ENCODE measurements at regions not wholly inside any gene's neighbourhood (a gene's known extent, or its start where the extent isn't known, plus 50 kb on each side); places are given as distances from the start of the nearest gene placed in this dataset.

GRCh38 chr13:99876651-99877050, 94.9 kb downstream of the ZIC5 start:
- no peak overlapping the region for H3K27ac ChIP-seq
- no peaks in the 10 kb centered on the region for H3K27me3 ChIP-seq
- no peaks in the 10 kb centered on the region for H3K9me3 ChIP-seq
- no peaks in the 10 kb centered on the region for H3K4me1 ChIP-seq (ENCODE audit: insufficient read depth)
- intact Hi-C loops (cut with DNase I): no loop called here
- 88 to 92% (median 91%) methylated on average over 5 of the region's 5 CpGs for WGBS, 3 donors
- DNase-seq: no peak
- H3K36me3 ChIP-seq: no peaks in the 10 kb centered on the region
- H3K4me3 ChIP-seq: no peak overlapping the region
- TF ChIP-seq CTCF (IDR thresholded peaks at IDR 0.05) (no peak), POLR2A (IDR thresholded peaks at IDR 0.05) (no peak), EP300 (IDR thresholded peaks at IDR 0.05) (no peak)

GRCh38 chr13:99875391-99875790, 96.2 kb downstream of the ZIC5 start:
- DNase-seq: no peak
- Histone ChIP-seq H3K27ac (no peak overlapping the region), H3K9me3 (no peaks in the 10 kb centered on the region), H3K4me3 (no peak overlapping the region), H3K36me3 (no peaks in the 10 kb centered on the region), H3K4me1 (ENCODE audit: insufficient read depth) (no peaks in the 10 kb centered on the region), H3K27me3 (no peaks in the 10 kb centered on the region)
- no peak for TF ChIP-seq CTCF (IDR thresholded peaks at IDR 0.05)
- TF ChIP-seq POLR2A (IDR thresholded peaks at IDR 0.05): no peak
- TF ChIP-seq EP300 (IDR thresholded peaks at IDR 0.05): no peak
- intact Hi-C loops (cut with DNase I): no loop called here
- 76 to 80% (median 80%) methylated on average over 6 of the region's 6 CpGs for WGBS, 3 donors

- Histone ChIP-seq H3K36me3 (no peaks in the 10 kb centered on the region), H3K4me3 (no peak overlapping the region), H3K27ac (no peak overlapping the region), H3K4me1 (ENCODE audit: insufficient read depth) (no peaks in the 10 kb centered on the region), H3K9me3 (no peaks in the 10 kb centered on the region), H3K27me3 (no peaks in the 10 kb centered on the region)
- intact Hi-C loops (cut with DNase I): no loop called here
- TF ChIP-seq CTCF (IDR thresholded peaks at IDR 0.05): no peak
- TF ChIP-seq POLR2A (IDR thresholded peaks at IDR 0.05): no peak
- no peak for TF ChIP-seq EP300 (IDR thresholded peaks at IDR 0.05)
- WGBS, 3 donors: 63 to 68% (median 67%) methylated on average over 3 of the region's 3 CpGs
- DNase-seq: no peak
Observed at GRCh38 chr13:99873832-99874430, 97.6 kb downstream of the ZIC5 start.

- intact Hi-C loops (cut with DNase I): no loop called here
- WGBS, 3 donors: 90 to 98% (median 94%) methylated on average over 2 of the region's 2 CpGs
Observed at GRCh38 chr13:99873141-99873540, 98.4 kb downstream of the ZIC5 start.

More at GRCh38 chr13:99873141-99873540, 98.4 kb downstream of the ZIC5 start:
- Histone ChIP-seq H3K9me3 (no peaks in the 10 kb centered on the region), H3K27ac (no peak overlapping the region), H3K36me3 (no peaks in the 10 kb centered on the region), H3K4me1 (ENCODE audit: insufficient read depth) (no peaks in the 10 kb centered on the region), H3K27me3 (no peaks in the 10 kb centered on the region), H3K4me3 (no peak overlapping the region)
- no peak for TF ChIP-seq POLR2A (IDR thresholded peaks at IDR 0.05)
- TF ChIP-seq EP300 (IDR thresholded peaks at IDR 0.05): no peak
- TF ChIP-seq CTCF (IDR thresholded peaks at IDR 0.05): no peak
- DNase-seq: no peak
